ENCODE measurements at regions not wholly inside any gene's neighbourhood (a gene's known extent, or its start where the extent isn't known, plus 50 kb on each side); places are given as distances from the start of the nearest gene placed in this dataset.

DNA sequence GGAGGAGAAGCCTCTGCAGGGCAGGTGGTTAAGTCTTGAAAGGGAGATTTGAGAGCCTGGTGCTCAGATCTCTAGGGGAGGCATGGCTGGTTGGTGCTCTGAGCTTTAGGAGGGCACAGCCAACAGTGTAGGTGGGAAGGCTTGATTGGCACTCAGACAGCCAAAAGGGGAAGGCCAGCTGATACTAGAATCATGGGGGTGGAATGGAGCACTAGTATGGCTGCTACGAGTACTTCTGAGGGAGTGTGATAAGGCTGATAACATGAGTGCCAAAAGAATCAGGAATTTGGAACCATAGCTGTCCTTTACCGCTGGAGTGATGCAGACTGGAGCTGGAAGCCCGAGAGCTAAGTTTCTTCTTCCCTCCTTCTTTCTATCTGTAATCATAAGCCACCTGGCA, 184.6 kb upstream of the TBC1D5 start:
- Histone ChIP-seq H2BK20ac (ENCODE audit: low read depth, low read length, poor library complexity, severe bottlenecking) (no peak overlapping the region), H3K27me3 (ENCODE audit: insufficient read depth, low read length) (no peaks in the 10 kb centered on the region), H4K8ac (replicated peaks; ENCODE audit: insufficient read length, low read depth, low read length) (no peak overlapping the region), H3K56ac (ENCODE audit: insufficient read length, low read depth, low read length) (no peak overlapping the region), H3K9ac (ENCODE audit: extremely low read depth, insufficient read length, low read length) (no peak overlapping the region), H3K4me2 (ENCODE audit: insufficient read depth, insufficient read length, low read length) (no peak overlapping the region), H3K18ac (ENCODE audit: insufficient read length, low read depth, low read length) (no peak overlapping the region), H3K23me2 (ENCODE audit: insufficient read length, low read depth, low read length, poor library complexity, severe bottlenecking) (no peaks in the 10 kb centered on the region), H4K5ac (ENCODE audit: insufficient read length, low read depth, low read length) (no peak overlapping the region), H3K4ac (ENCODE audit: low read depth, low read length) (no peak overlapping the region), H4K20me1 (ENCODE audit: control insufficient read depth, insufficient read depth, insufficient read length) (no peaks in the 10 kb centered on the region), H3K14ac (ENCODE audit: insufficient read depth, low read length) (no peak overlapping the region), H4K91ac (ENCODE audit: insufficient read length, low read depth, low read length) (no peak overlapping the region), H3K27ac (ENCODE audit: insufficient read length, low read depth, low read length) (no peak overlapping the region), H3K23ac (ENCODE audit: insufficient read length, low read depth, low read length) (no peak overlapping the region), H2BK15ac (ENCODE audit: low read depth, low read length) (no peak overlapping the region), H3K79me1 (ENCODE audit: insufficient read depth, low read depth, low read length, poor library complexity, severe bottlenecking) (no peaks in the 10 kb centered on the region), H2AK5ac (ENCODE audit: insufficient read length, low read length) (no peak overlapping the region), H2AFZ (ENCODE audit: low read length) (no peak overlapping the region), H2BK12ac (ENCODE audit: insufficient read length, low read depth, low read length) (no peak overlapping the region), H2BK120ac (ENCODE audit: low read depth, low read length, poor library complexity, severe bottlenecking) (no peak overlapping the region), H3K4me1 (ENCODE audit: insufficient read depth, low read length) (peaks cover 2% of the 10 kb centered on the region; the same call in 1 of the 2 replicates), H3T11ph (ENCODE audit: low read length) (no peak overlapping the region), H3K9me3 (ENCODE audit: control insufficient read depth, low read depth, low read length) (no peaks in the 10 kb centered on the region), H3K79me2 (ENCODE audit: insufficient read depth, low read length) (no peaks in the 10 kb centered on the region), H2BK5ac (ENCODE audit: insufficient read length, low read length) (no peak overlapping the region)
- TF ChIP-seq, protein P1, sequence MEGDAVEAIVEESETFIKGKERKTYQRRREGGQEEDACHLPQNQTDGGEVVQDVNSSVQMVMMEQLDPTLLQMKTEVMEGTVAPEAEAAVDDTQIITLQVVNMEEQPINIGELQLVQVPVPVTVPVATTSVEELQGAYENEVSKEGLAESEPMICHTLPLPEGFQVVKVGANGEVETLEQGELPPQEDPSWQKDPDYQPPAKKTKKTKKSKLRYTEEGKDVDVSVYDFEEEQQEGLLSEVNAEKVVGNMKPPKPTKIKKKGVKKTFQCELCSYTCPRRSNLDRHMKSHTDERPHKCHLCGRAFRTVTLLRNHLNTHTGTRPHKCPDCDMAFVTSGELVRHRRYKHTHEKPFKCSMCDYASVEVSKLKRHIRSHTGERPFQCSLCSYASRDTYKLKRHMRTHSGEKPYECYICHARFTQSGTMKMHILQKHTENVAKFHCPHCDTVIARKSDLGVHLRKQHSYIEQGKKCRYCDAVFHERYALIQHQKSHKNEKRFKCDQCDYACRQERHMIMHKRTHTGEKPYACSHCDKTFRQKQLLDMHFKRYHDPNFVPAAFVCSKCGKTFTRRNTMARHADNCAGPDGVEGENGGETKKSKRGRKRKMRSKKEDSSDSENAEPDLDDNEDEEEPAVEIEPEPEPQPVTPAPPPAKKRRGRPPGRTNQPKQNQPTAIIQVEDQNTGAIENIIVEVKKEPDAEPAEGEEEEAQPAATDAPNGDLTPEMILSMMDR (conservative IDR thresholded peaks at IDR 0.05) = no peak
- no peak overlapping the region for H3K27ac Mint-ChIP-seq
- no CpG with 5 or more reads among the region's 3 CpGs for WGBS (ENCODE audit: extremely low coverage, insufficient read length, low lambda C conversion rate)
- H3K36me3 Mint-ChIP-seq (ENCODE audit: insufficient read depth in 1 of 3, low read depth in 3 of 3) = peaks cover 0 to 16% (median 5%) of the 10 kb centered on the region in 3 experiments; a peak in 4 of 7 replicates
- no peak for DNase-seq
- no peaks in the 10 kb centered on the region for H3K27me3 Mint-ChIP-seq (ENCODE audit: low read depth)
- H3K4me3 Mint-ChIP-seq = no peak overlapping the region
- peaks cover 0 to 4% of the 10 kb centered on the region in 2 experiments; a peak in 1 of 5 replicates for H3K9me3 Mint-ChIP-seq
- H3K4me1 Mint-ChIP-seq = peaks cover 5 to 16% of the 10 kb centered on the region in 2 experiments
